ENCODE measurements at regions not wholly inside any gene's neighbourhood (a gene's known extent, or its start where the extent isn't known, plus 50 kb on each side); places are given as distances from the start of the nearest gene placed in this dataset.

DNA sequence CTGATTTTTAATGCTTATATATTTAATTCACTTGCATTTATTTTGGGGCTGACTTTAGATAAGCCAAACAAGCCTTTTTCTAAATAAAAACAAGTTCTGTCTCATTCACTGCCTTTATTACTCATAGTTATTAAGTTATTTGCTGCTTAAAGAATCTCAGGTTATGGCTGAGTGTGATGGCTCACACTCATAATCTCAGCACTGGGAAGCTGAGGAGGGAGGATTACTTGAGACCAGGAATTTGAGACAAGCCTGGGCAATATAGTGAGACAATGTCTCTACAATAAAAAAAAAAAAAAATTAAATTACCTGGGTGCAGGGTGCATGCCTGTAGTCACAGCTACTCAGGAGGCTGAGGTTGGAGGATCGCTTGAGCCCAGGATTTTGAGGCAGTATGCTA is 85.0 kb upstream of the MAN2A1 start:
- no peak for TF ChIP-seq EZH2phosphoT487 (IDR thresholded peaks at IDR 0.05)
- no peak for TF ChIP-seq EZH2 (IDR thresholded peaks at IDR 0.05)
- TF ChIP-seq, protein P1, sequence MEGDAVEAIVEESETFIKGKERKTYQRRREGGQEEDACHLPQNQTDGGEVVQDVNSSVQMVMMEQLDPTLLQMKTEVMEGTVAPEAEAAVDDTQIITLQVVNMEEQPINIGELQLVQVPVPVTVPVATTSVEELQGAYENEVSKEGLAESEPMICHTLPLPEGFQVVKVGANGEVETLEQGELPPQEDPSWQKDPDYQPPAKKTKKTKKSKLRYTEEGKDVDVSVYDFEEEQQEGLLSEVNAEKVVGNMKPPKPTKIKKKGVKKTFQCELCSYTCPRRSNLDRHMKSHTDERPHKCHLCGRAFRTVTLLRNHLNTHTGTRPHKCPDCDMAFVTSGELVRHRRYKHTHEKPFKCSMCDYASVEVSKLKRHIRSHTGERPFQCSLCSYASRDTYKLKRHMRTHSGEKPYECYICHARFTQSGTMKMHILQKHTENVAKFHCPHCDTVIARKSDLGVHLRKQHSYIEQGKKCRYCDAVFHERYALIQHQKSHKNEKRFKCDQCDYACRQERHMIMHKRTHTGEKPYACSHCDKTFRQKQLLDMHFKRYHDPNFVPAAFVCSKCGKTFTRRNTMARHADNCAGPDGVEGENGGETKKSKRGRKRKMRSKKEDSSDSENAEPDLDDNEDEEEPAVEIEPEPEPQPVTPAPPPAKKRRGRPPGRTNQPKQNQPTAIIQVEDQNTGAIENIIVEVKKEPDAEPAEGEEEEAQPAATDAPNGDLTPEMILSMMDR (IDR thresholded peaks at IDR 0.05) = no peak
- DNase-seq (ENCODE audit: low spot score) = no peak
- Mint-ChIP-seq H3K36me3 (no peaks in the 10 kb centered on the region), H3K27me3 (ENCODE audit: insufficient read depth, low read depth) (peaks cover 3% of the 10 kb centered on the region), H3K9me3 (no peaks in the 10 kb centered on the region), H3K4me3 (no peak overlapping the region), H3K4me1 (peaks cover 3% of the 10 kb centered on the region), H3K27ac (no peak overlapping the region)
- Histone ChIP-seq H4K20me1 (ENCODE audit: low read depth) (no peaks in the 10 kb centered on the region), H3K9ac (no peak overlapping the region), H3K4me1 (no peaks in the 10 kb centered on the region), H3K4me3 (no peak overlapping the region), H3K9me3 (ENCODE audit: low read depth) (no peaks in the 10 kb centered on the region), H2AFZ (replicated peaks) (no peak overlapping the region), H3K79me2 (ENCODE audit: low read depth) (no peaks in the 10 kb centered on the region), H3K27me3 (no peaks in the 10 kb centered on the region), H3K4me2 (no peak overlapping the region), H3K36me3 (no peaks in the 10 kb centered on the region), H3K27ac (no peak overlapping the region), H3F3A (ENCODE audit: low read depth) (no peaks in the 10 kb centered on the region)

DNA sequence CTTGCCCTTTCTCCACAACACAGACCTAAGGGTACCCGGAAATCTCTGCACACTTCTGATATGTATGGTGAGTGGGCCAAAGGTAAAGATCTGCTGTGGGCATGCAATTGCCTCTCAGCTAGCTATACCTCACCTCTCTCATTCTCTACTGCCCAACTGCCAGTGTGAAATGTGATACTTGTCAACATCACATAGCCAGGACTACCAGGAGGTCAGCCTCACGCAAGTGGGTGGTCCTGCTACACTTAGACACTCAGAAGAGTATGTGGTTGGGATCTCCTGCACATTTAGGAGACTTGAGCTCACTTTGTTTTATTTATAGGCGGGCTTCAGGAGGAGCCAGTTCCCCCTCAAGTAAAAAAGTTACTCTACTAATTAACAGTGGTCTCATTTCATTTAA is 88.0 kb upstream of the MAN2A1 start:
- H3K9me3 ChIP-seq (ENCODE audit: low read depth) = no peaks in the 10 kb centered on the region
- Mint-ChIP-seq H3K27ac (no peak overlapping the region), H3K9me3 (no peaks in the 10 kb centered on the region), H3K4me3 (no peak overlapping the region), H3K36me3 (no peaks in the 10 kb centered on the region), H3K4me1 (peaks cover 3% of the 10 kb centered on the region), H3K27me3 (ENCODE audit: insufficient read depth, low read depth) (peaks cover 3% of the 10 kb centered on the region)
- H3K4me2 ChIP-seq = no peak overlapping the region
- H4K20me1 ChIP-seq (ENCODE audit: low read depth) = no peaks in the 10 kb centered on the region
- H3F3A ChIP-seq (ENCODE audit: low read depth) = no peaks in the 10 kb centered on the region
- no peak overlapping the region for H2AFZ ChIP-seq (replicated peaks)
- no peaks in the 10 kb centered on the region for H3K4me1 ChIP-seq
- DNase-seq (ENCODE audit: low spot score) = peak; percentile 22
- TF ChIP-seq EZH2phosphoT487 (IDR thresholded peaks at IDR 0.05) (no peak), EZH2 (IDR thresholded peaks at IDR 0.05) (no peak)
- TF ChIP-seq, protein P1 (IDR thresholded peaks at IDR 0.05) = no peak
- H3K79me2 ChIP-seq (ENCODE audit: low read depth) = no peaks in the 10 kb centered on the region
- no peak overlapping the region for H3K4me3 ChIP-seq
- H3K9ac ChIP-seq = no peak overlapping the region
- no peaks in the 10 kb centered on the region for H3K27me3 ChIP-seq
- no peak overlapping the region for H3K27ac ChIP-seq
- H3K36me3 ChIP-seq = no peaks in the 10 kb centered on the region

DNA sequence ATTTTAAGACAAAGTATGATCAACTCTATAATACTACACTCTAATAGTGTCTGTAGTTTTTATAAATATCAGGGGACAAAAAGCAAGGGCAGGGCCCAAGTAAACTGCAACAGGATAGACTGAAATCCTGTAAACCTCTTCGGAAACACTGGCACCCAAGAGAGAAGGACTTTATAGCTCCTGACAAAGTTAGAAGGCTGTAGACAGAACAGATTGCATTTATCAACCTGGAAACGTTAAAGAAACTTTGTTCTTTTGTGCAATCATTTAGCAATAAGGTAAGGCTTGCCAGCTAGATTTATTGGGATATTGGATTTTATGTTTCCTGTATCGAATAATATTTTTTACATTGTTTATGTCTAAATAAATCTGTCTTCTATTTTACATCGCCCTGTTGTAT is 91.8 kb upstream of the MAN2A1 start:
- no peak for DNase-seq (ENCODE audit: low spot score)
- Histone ChIP-seq H3K27me3 (no peaks in the 10 kb centered on the region), H3K9ac (no peak overlapping the region), H4K20me1 (ENCODE audit: low read depth) (no peaks in the 10 kb centered on the region), H3K4me1 (no peaks in the 10 kb centered on the region), H3K4me2 (no peak overlapping the region), H3K27ac (no peak overlapping the region), H3K79me2 (ENCODE audit: low read depth) (no peaks in the 10 kb centered on the region), H3K4me3 (no peak overlapping the region), H3K9me3 (ENCODE audit: low read depth) (no peaks in the 10 kb centered on the region), H3F3A (ENCODE audit: low read depth) (no peaks in the 10 kb centered on the region), H2AFZ (replicated peaks) (no peak overlapping the region), H3K36me3 (no peaks in the 10 kb centered on the region)
- Mint-ChIP-seq H3K27me3 (ENCODE audit: insufficient read depth, low read depth) (peaks cover 3% of the 10 kb centered on the region), H3K36me3 (no peaks in the 10 kb centered on the region), H3K9me3 (no peaks in the 10 kb centered on the region), H3K4me1 (peaks cover 3% of the 10 kb centered on the region), H3K4me3 (no peak overlapping the region), H3K27ac (no peak overlapping the region)
- TF ChIP-seq EZH2 (IDR thresholded peaks at IDR 0.05) (no peak), EZH2phosphoT487 (IDR thresholded peaks at IDR 0.05) (no peak)
- TF ChIP-seq, protein P1 (IDR thresholded peaks at IDR 0.05) = no peak

DNA sequence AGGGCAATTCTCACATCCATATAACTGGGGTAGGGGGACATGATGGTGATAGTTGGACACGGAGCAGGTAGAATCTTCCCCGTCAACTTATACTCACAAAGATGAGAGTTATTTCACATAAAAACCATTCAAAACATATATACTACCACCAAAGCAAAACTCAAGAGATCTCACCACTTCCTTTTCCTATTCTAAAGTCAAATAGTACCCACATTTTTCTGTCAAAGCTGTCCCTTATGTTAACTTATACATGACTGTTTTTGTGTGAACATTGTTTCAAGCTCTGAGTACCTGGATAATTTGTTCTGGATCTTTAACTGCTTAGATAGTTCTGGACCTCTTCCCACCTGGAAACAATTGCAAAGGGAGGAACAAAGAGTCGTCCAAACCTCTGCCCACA is 95.5 kb upstream of the MAN2A1 start:
- Histone ChIP-seq H3K79me2 (ENCODE audit: low read depth) (no peaks in the 10 kb centered on the region), H3K36me3 (no peaks in the 10 kb centered on the region), H3K27me3 (no peaks in the 10 kb centered on the region), H3K9me3 (ENCODE audit: low read depth) (no peaks in the 10 kb centered on the region), H3K9ac (no peak overlapping the region), H3K4me3 (no peak overlapping the region), H4K20me1 (ENCODE audit: low read depth) (no peaks in the 10 kb centered on the region), H3K27ac (no peak overlapping the region), H3F3A (ENCODE audit: low read depth) (no peaks in the 10 kb centered on the region), H2AFZ (replicated peaks) (no peak overlapping the region), H3K4me2 (no peak overlapping the region), H3K4me1 (no peaks in the 10 kb centered on the region)
- no peak for TF ChIP-seq EZH2 (IDR thresholded peaks at IDR 0.05)
- TF ChIP-seq, protein P1 (IDR thresholded peaks at IDR 0.05) = no peak
- no peak for TF ChIP-seq EZH2phosphoT487 (IDR thresholded peaks at IDR 0.05)
- Mint-ChIP-seq H3K4me3 (no peak overlapping the region), H3K27me3 (ENCODE audit: insufficient read depth, low read depth) (no peaks in the 10 kb centered on the region), H3K27ac (no peak overlapping the region), H3K4me1 (no peaks in the 10 kb centered on the region), H3K36me3 (no peaks in the 10 kb centered on the region), H3K9me3 (no peaks in the 10 kb centered on the region)
- no peak for DNase-seq (ENCODE audit: low spot score)
